ENCODE measurements at regions not wholly inside any gene's neighbourhood (a gene's known extent, or its start where the extent isn't known, plus 50 kb on each side); places are given as distances from the start of the nearest gene placed in this dataset.
"Not testable (repeated sequence)": the region's sequence is repeated elsewhere in the genome, so short reads cannot be mapped to it uniquely, and the experiment has no call there.

- TF ChIP-seq CTCF, POLR2A (IDR thresholded peaks at IDR 0.05): not testable (repeated sequence)
Measured at GRCh38 chr9:43135440-43135839, 952.0 kb downstream of the SPATA31A6 start.

All from heart left ventricle (tissue), 13 donors.